ENCODE measurements at regions not wholly inside any gene's neighbourhood (a gene's known extent, or its start where the extent isn't known, plus 50 kb on each side); places are given as distances from the start of the nearest gene placed in this dataset.

DNA sequence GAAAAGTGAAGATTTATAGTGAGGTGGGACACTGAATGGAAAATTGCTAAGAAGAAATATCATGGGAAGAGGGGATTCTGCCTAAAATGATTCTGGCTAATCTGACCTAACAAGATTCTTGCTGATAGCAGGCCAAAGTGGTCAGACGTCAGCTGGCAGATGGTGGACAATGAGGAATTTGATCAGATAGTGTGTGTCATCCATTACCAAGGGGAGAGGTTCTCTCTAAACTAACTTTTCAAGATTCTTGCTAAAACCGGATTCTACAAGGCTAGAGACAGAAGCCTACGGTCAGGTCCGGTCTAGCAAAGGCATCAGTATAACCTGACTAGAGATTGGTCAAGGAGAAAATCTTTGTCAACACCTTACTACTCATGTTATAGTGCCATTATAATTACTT, 306.0 kb downstream of the ZNF608 start (continued):
- TF ChIP-seq, protein P1, sequence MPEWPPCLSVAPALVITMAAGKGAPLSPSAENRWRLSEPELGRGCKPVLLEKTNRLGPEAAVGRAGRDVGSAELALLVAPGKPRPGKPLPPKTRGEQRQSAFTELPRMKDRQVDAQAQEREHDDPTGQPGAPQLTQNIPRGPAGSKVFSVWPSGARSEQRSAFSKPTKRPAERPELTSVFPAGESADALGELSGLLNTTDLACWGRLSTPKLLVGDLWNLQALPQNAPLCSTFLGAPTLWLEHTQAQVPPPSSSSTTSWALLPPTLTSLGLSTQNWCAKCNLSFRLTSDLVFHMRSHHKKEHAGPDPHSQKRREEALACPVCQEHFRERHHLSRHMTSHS (tag by site-specific recombination; IDR thresholded peaks at IDR 0.05), result no peak
- no peak for TF ChIP-seq ZNF837 (tag by site-specific recombination; IDR thresholded peaks at IDR 0.05)
- no peak for TF ChIP-seq ZNF600 (tag by site-specific recombination; IDR thresholded peaks at IDR 0.05)

DNA sequence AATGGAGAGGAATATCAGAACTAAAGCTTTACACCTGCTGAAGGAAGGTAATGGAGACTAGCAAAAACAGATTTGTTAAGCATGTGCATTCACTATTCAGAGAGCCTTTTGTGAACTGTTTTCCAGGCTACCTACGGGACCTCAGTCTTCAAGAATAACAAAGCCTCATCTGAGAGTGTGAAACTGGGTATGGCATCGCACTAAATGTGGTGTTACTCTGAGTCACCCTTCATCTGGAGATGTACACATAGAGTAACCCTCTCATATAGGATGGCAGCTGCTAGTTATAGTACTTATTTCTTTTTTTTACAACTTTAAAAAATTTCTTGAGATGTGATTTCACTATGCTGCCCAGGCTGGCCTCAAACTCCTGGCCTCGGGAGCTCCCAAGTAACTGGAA, 306.8 kb downstream of the ZNF608 start:
- TF ChIP-seq ZNF707 (tag by site-specific recombination; IDR thresholded peaks at IDR 0.05) (no peak), OVOL3 (tag by site-specific recombination; IDR thresholded peaks at IDR 0.05) (no peak), SCRT2 (tag by site-specific recombination; IDR thresholded peaks at IDR 0.05) (no peak), ZNF473 (tag by site-specific recombination; IDR thresholded peaks at IDR 0.05) (no peak), HOXA7 (CRISPR knock-in tag; IDR thresholded peaks at IDR 0.05; ENCODE audit: borderline replicate concordance) (no peak), ZNF24 (tag by site-specific recombination; IDR thresholded peaks at IDR 0.05) (no peak), ZNF423 (tag by site-specific recombination; IDR thresholded peaks at IDR 0.05) (no peak), ZNF548 (tag by site-specific recombination; IDR thresholded peaks at IDR 0.05) (no peak), ZNF133 (tag by site-specific recombination; IDR thresholded peaks at IDR 0.05) (no peak)
- TF ChIP-seq, protein P2, sequence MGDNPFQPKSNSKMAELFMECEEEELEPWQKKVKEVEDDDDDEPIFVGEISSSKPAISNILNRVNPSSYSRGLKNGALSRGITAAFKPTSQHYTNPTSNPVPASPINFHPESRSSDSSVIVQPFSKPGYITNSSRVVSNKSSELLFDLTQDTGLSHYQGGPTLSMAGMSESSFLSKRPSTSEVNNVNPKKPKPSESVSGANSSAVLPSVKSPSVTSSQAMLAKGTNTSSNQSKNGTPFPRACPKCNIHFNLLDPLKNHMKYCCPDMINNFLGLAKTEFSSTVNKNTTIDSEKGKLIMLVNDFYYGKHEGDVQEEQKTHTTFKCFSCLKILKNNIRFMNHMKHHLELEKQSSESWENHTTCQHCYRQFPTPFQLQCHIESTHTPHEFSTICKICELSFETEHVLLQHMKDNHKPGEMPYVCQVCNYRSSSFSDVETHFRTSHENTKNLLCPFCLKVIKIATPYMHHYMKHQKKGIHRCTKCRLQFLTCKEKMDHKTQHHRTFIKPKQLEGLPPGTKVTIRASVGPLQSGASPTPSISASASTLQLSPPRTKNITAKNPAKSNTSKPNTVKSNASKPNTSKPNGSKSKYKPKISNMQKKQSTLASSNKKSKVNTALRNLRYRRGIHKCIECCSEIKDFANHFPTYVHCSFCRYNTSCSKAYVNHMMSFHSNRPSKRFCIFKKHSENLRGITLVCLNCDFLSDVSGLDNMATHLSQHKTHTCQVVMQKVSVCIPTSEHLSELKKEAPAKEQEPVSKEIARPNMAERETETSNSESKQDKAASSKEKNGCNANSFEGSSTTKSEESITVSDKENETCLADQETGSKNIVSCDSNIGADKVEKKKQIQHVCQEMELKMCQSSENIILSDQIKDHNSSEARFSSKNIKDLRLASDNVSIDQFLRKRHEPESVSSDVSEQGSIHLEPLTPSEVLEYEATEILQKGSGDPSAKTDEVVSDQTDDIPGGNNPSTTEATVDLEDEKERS (tag by site-specific recombination; IDR thresholded peaks at IDR 0.05), result no peak
- TF ChIP-seq, protein P3, sequence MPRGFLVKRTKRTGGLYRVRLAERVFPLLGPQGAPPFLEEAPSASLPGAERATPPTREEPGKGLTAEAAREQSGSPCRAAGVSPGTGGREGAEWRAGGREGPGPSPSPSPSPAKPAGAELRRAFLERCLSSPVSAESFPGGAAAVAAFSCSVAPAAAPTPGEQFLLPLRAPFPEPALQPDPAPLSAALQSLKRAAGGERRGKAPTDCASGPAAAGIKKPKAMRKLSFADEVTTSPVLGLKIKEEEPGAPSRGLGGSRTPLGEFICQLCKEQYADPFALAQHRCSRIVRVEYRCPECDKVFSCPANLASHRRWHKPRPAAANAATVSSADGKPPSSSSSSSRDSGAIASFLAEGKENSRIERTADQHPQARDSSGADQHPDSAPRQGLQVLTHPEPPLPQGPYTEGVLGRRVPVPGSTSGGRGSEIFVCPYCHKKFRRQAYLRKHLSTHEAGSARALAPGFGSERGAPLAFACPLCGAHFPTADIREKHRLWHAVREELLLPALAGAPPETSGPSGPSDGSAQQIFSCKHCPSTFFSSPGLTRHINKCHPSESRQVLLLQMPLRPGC (tag by site-specific recombination; IDR thresholded peaks at IDR 0.05), result no peak
- CTCF ChIA-PET, result no interaction called here
- Histone ChIP-seq H3K4me1 (ENCODE audit: control insufficient read depth, insufficient read depth, low read length) (no peaks in the 10 kb centered on the region), H3K9me3 (ENCODE audit: control insufficient read depth, insufficient read depth, low read depth, low read length) (no peaks in the 10 kb centered on the region), H3K4me3 (ENCODE audit: low read depth, low read length) (no peak overlapping the region), H3K27ac (ENCODE audit: extremely low read depth, low read depth, low read length) (no peak overlapping the region), H3K36me3 (ENCODE audit: control insufficient read depth in 2 of 2, insufficient read depth in 1 of 2, low read length in 2 of 2) (no peaks in the 10 kb centered on the region)
- POLR2A ChIA-PET, result no interaction called here

DNA sequence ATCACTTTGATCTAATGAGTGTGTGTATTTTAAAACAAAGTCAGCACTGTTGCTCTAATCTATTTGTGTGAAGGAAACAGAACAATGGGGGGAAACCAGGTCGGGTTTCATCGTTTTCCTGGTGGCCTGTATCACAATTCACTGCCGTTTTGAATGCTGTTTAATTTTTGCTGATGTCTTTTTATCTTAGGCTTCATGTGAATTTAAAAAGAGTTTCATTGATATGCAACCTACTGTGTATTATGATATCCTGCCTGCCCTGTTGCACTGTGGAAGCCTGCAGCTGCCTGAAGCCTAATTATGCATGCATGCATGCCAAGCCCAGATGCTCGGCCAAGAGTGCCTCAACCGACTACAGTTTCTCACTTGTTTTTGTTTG, 307.5 kb downstream of the ZNF608 start:
- Histone ChIP-seq H3K4me1 (ENCODE audit: control insufficient read depth, insufficient read depth, low read length) (no peaks in the 10 kb centered on the region), H3K36me3 (ENCODE audit: control insufficient read depth in 2 of 2, insufficient read depth in 1 of 2, low read length in 2 of 2) (no peaks in the 10 kb centered on the region), H3K27ac (ENCODE audit: extremely low read depth, low read depth, low read length) (no peak overlapping the region), H3K9me3 (ENCODE audit: control insufficient read depth, insufficient read depth, low read depth, low read length) (no peaks in the 10 kb centered on the region), H3K4me3 (ENCODE audit: low read depth, low read length) (no peak overlapping the region)
- ChIA-PET CTCF (no interaction called here), POLR2A (no interaction called here)
- TF ChIP-seq, protein P4, sequence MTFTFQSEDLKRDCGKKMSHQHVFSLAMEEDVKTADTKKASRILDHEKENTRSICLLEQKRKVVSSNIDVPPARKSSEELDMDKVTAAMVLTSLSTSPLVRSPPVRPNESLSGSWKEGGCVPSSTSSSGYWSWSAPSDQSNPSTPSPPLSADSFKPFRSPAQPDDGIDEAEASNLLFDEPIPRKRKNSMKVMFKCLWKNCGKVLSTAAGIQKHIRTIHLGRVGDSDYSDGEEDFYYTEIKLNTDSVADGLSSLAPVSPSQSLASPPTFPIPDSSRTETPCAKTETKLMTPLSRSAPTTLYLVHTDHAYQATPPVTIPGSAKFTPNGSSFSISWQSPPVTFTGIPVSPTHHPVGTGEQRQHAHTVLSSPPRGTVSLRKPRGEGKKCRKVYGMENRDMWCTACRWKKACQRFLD (tag by site-specific recombination; IDR thresholded peaks at IDR 0.05), result no peak
- TF ChIP-seq, protein P5, sequence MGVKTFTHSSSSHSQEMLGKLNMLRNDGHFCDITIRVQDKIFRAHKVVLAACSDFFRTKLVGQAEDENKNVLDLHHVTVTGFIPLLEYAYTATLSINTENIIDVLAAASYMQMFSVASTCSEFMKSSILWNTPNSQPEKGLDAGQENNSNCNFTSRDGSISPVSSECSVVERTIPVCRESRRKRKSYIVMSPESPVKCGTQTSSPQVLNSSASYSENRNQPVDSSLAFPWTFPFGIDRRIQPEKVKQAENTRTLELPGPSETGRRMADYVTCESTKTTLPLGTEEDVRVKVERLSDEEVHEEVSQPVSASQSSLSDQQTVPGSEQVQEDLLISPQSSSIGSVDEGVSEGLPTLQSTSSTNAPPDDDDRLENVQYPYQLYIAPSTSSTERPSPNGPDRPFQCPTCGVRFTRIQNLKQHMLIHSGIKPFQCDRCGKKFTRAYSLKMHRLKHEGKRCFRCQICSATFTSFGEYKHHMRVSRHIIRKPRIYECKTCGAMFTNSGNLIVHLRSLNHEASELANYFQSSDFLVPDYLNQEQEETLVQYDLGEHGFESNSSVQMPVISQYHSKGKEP (tag by site-specific recombination; IDR thresholded peaks at IDR 0.05), result peak; percentile 52; the same call in 1 of the 2 replicates

All from HEK293 (cell line).